ENCODE measurements at regions not wholly inside any gene's neighbourhood (a gene's known extent, or its start where the extent isn't known, plus 50 kb on each side); places are given as distances from the start of the nearest gene placed in this dataset.

- no peaks in the 10 kb centered on the region for H3K9me3 ChIP-seq (ENCODE audit: control insufficient read depth, insufficient read depth, low read depth, low read length)
- DNase-seq (ENCODE audit: low read depth, low spot score) (no peak), ATAC-seq (no peak; the same call in 1 of the 2 replicates)
- CTCF ChIA-PET: no interaction called here
- BruUV-seq (replicated peaks): no TSS peak
- in situ Hi-C loops (cut with HindIII; ENCODE audit: low pct_unique_long_range_greater_than_20kb, low sequenced_read_pairs) (no loop called here), intact Hi-C loops (cut with micrococcal nuclease; ENCODE audit: unreplicated experiment) (no loop called here)
- TF ChIP-seq TCF7L2 (IDR thresholded peaks at IDR 0.05; ENCODE audit: low read depth, low read length): no peak
- no peak for TF ChIP-seq CTCF (IDR thresholded peaks at IDR 0.05)
- TF ChIP-seq REST (IDR thresholded peaks at IDR 0.05; ENCODE audit: insufficient read depth in 1 of 2, low read depth in 2 of 2, low read length in 1 of 2): no peak
- no peak for TF ChIP-seq SIN3A (IDR thresholded peaks at IDR 0.05; ENCODE audit: borderline replicate concordance, insufficient read depth, low read depth, low read length)
- no peak for TF ChIP-seq POLR2AphosphoS5 (IDR thresholded peaks at IDR 0.05; ENCODE audit: low read depth, low read length)
- H3K27me3 ChIP-seq (ENCODE audit: control insufficient read depth, insufficient read depth, low read length): no peaks in the 10 kb centered on the region; the same call in none of the 2 replicates
- POLR2A ChIA-PET: no interaction called here
- no peaks in the 10 kb centered on the region for H3K36me3 ChIP-seq (ENCODE audit: control insufficient read depth, insufficient read depth, low read length)
- no peaks in the 10 kb centered on the region for H3K4me1 ChIP-seq (ENCODE audit: control insufficient read depth, insufficient read depth, low read length)
- H3K4me3 ChIP-seq (ENCODE audit: low read depth in 2 of 2, low read length in 2 of 2): no peak overlapping the region
- H3K27ac ChIP-seq (ENCODE audit: low read length): no peak overlapping the region
Observed at GRCh38 chr15:53037904-53038654, 247.9 kb upstream of the ONECUT1 start.

GRCh38 chr15:53036641-53037040 is 246.5 kb upstream of the ONECUT1 start:
- BruUV-seq (replicated peaks): no TSS peak
- intact Hi-C loops (cut with micrococcal nuclease; ENCODE audit: unreplicated experiment) (no loop called here), in situ Hi-C loops (cut with HindIII; ENCODE audit: low pct_unique_long_range_greater_than_20kb, low sequenced_read_pairs) (no loop called here)
- ChIA-PET CTCF (no interaction called here), POLR2A (no interaction called here)
- no peaks in the 10 kb centered on the region for H3K4me1 ChIP-seq (ENCODE audit: control insufficient read depth, insufficient read depth, low read length)
- DNase-seq (ENCODE audit: low read depth, low spot score): no peak
- no peak overlapping the region for H3K4me3 ChIP-seq (ENCODE audit: low read depth in 2 of 2, low read length in 2 of 2)
- no peak for TF ChIP-seq TCF7L2 (IDR thresholded peaks at IDR 0.05; ENCODE audit: low read depth, low read length)
- TF ChIP-seq SIN3A (IDR thresholded peaks at IDR 0.05; ENCODE audit: borderline replicate concordance, insufficient read depth, low read depth, low read length): no peak
- no peak for TF ChIP-seq POLR2AphosphoS5 (IDR thresholded peaks at IDR 0.05; ENCODE audit: low read depth, low read length)
- no peak for TF ChIP-seq REST (IDR thresholded peaks at IDR 0.05; ENCODE audit: insufficient read depth in 1 of 2, low read depth in 2 of 2, low read length in 1 of 2)
- no peak for TF ChIP-seq CTCF (IDR thresholded peaks at IDR 0.05)
- no peak overlapping the region for H3K27ac ChIP-seq (ENCODE audit: low read length)
- ATAC-seq: no peak
- no peaks in the 10 kb centered on the region for H3K36me3 ChIP-seq (ENCODE audit: control insufficient read depth, insufficient read depth, low read length)
- H3K9me3 ChIP-seq (ENCODE audit: control insufficient read depth, insufficient read depth, low read depth, low read length): no peaks in the 10 kb centered on the region
- no peaks in the 10 kb centered on the region; the same call in none of the 2 replicates for H3K27me3 ChIP-seq (ENCODE audit: control insufficient read depth, insufficient read depth, low read length)
